Central memory CD4-positive, alpha-beta T cell (primary cell): ENCODE measurements at regions not wholly inside any gene's neighbourhood (a gene's known extent, or its start where the extent isn't known, plus 50 kb on each side); places are given as distances from the start of the nearest gene placed in this dataset.
"Not testable (repeated sequence)": the region's sequence is repeated elsewhere in the genome, so short reads cannot be mapped to it uniquely, and the experiment has no call there.

Experiments
- DNase-seq: peaks from one replicate; pipeline ENCODE4 v3.0.0; 2022

- DNase-seq: no peak
These were observed 473.1 kb downstream of the KLF12 start for GRCh38 chr13:73661066-73661465.

DNA sequence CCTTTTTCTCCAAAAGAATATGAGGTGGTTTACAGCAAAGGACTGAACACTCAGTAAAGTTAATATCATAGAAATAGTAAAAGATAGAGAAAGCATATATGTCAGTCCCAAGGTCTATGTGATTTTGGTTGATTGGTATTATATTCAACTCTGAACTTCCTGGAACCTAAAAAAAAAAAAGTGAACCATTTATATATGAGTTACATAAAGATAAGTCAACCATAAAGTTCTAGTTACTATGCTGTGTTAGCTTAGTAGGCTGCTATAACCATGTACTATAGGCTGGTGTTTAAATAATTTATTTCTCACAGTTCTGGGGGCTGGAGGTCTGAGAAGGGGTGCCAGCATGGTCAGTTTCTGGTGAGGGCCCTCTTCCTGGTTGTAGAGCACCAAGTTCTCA lies 475.6 kb downstream of the KLF12 start:
- DNase-seq: no peak

- DNase-seq: no peak
These were observed 476.2 kb downstream of the KLF12 start for GRCh38 chr13:73657821-73658540.

GRCh38 chr13:73656863-73657262 lies 477.3 kb downstream of the KLF12 start:
- no peak for DNase-seq

GRCh38 chr13:73653688-73654087 lies 480.5 kb downstream of the KLF12 start:
- no peak for DNase-seq

DNA sequence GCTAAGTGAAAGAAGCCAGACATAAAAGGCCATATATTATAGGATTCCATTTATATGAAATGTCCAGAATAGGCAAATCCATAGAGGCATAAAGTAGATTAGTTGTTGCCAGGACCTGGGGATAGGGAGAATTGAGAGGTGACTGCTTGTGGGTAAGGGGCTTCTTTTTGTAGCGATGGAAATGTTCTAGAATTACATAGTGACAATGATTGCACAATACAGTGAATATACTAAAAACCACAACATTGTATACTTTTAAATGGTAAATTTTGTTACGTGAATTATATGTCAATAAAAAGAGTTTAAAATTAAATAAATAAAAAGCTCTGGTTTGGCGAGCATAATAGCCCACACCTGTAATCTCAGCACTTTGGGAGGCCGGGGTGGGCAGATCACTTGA lies 486.8 kb downstream of the KLF12 start:
- no peak for DNase-seq

DNA sequence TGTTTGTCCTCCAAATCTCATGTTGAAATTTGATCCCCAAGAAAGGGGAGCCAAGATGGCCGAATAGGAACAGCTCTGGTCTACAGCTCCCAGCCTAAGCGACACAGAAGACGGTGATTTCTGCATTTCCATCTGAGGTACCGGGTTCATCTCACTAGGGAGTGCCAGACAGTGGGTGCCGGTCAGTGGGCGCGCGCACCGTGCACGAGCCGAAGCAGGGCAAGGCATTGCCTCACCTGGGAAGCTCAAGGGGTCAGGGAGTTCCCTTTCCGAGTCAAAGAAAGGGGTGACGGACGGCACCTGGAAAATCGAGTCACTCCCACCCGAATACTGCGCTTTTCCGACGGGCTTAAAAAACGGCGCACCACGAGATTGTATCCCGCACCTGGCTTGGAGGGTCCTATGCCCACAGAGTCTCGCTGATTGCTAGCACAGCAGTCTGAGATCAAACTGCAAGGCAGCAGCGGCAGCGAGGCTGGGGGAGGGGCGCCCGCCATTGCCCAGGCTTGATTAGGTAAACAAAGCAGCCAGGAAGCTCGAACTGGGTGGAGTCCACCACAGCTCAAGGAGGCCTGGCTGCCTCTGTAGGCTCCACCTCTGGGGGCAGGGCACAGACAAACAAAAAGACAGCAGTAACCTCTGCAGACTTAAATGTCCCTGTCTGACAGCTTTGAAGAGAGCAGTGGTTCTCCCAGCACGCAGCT lies 493.6 kb downstream of the KLF12 start:
- DNase-seq: not testable (repeated sequence)

DNA sequence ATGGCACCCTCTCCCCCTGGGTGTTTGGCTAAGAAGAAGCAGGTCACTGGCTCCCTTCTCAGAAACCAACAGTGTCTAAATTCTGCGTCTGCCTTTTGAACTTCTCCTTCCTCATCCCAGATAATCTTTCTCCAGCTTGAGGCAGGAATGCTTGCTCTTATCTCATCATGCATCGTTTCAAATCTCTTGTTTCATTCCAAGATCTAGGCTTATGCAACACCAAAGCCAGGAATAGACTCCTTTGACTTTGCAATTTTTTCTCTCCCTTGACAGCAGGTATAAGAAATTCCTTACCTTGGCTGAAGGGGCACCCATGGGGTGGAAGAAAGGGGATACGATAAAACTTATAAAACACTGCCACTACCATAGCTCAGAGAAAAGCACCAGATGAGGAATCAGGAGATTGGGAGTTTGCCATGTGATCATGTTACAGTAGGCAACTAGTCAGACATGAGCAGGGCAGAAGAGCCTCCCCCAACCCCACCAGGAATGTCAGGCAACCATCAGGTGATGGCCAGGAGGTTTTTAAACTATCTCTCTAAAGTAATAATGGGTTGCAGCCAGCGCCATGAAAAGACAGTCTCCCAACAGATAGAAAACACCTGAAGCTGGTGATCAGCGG lies 498.9 kb downstream of the KLF12 start:
- no peak for DNase-seq

DNA sequence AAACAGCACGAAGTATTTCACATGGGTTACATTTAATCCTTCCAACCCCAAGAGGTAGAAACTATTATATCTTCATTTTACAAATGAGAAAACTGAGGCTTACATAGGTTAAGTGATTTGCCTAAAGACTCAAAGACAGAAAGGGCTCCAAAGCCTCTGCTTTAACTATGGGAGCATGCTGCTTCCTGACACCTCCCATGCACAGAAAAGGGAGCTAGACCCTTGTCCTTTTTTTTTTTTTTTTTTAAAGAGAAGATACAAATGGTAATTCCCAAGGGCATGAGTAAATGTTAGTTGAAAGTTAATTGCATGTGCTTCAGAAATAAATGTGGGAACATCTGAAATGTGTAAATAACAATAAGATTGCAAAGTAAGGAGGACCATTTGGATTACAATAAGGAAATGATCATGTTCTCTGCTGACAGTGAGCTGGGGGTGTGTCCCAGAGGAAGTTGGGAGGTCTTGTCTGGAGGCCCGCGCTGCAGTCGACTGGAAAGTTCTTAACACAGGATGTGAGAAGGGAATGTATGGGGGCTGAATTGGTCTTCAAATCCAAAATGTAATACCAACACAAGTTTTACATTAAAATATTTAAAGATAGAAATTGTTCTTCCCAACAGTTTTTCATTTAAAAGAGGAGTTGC lies 500.3 kb downstream of the KLF12 start:
- DNase-seq: no peak

DNA sequence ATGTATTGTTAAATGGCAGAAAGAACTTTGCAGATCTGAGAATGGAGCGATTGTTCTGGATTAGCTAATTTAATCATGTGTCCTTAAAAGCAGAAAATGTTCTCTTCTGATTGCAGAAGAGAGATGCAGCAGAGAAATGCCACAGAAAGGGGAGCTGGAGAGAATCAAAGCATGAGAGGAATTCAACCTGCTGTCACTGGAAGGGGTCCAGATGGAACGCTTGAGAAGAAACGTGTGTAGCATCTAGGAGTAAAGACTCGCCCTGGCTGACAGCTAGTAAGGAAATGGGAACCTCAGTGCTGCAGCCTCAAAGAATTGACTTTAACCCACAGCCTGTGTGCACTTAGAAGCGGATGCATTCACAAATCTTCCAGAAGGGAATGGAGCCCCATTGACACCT lies 502.8 kb downstream of the KLF12 start:
- no peak for DNase-seq

- peak; percentile 68 for DNase-seq
These were observed 508.5 kb downstream of the KLF12 start for GRCh38 chr13:73625562-73626339.

DNA sequence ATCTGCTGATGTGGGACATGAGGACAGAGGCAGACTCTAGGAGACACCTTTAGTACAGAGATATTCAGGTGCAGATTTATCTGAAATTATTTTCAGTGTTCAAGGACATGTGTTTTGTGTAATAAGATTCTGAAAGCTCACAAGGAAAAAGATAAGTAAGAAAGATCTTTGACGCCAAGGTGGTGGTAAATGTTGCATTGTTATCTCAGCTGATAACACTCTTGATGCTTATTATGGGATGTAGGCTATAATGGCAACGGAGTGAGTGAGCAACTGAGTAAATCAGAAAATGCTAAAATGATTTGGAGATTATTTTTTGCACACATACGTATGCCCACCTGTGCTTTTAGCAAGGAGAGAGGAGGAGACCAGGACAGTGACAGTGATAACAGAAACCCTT lies 510.9 kb downstream of the KLF12 start:
- DNase-seq: no peak

- no peak for DNase-seq
These were observed 511.8 kb downstream of the KLF12 start for GRCh38 chr13:73622381-73622780.

DNA sequence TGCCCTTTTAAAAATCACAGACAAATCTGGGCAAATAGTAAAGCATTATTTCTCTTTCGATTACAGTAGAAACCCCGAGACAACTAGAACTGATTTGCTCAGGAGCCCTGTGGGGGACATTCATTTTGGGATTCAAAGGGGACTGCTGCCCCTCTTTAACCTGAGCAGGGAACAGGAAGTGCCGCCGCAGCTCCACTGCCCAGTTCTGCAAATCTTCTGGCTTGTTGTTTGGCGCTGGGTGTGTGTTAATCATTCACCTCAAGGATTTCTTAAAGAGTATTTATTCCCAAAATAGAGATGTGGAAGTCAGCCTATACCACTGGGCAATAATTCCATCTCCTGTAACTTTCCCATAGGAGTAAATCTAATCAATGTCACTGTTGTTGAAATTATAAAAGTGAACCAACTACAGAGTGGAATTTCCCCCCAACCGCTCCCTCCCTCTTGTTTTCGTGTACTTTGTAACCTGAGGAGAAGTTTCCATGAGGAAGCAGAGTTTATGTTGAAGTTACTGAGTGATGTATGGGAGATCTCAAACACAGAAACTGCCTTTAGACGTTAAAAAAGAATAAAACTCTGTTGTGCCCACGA lies 515.8 kb downstream of the KLF12 start:
- DNase-seq: no peak

- no peak for DNase-seq
These were observed 517.3 kb downstream of the KLF12 start for GRCh38 chr13:73616861-73617260.

DNA sequence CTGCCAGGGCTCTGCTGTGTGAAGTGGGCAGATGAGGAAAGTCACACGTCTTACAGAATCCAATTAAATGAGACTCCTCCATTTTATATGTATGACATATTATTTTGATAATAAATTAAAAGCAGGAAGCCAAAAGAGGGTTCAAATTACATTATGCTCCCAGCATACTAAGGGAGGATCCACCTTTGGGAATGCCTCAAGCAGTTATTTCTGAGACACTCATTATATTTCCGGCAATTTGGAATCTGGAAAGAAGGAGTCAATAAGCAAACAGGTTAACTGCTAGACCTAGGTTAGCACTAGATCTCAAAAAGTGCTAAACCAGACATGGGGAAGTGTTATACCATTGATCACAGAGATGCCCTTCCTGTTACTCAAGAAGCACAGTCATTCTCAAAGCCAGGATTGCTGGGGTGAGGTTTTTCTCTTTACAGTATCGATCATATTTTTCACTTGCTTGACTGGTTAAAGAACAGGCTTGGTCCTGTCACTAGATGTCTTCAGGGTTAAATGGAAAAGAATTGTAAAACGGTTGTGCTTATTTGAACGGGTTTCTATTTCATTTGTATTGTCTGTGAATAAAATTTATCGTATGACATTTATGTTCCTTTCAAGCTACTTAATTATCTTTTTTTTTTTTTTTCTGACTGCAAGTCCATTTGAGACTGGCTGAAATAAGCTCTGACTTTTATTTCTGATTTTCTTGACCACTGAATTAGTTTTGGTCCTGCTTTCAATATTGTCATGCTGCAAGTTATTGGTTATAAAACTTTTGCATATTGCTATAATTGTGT lies 523.2 kb downstream of the KLF12 start:
- no peak for DNase-seq

DNA sequence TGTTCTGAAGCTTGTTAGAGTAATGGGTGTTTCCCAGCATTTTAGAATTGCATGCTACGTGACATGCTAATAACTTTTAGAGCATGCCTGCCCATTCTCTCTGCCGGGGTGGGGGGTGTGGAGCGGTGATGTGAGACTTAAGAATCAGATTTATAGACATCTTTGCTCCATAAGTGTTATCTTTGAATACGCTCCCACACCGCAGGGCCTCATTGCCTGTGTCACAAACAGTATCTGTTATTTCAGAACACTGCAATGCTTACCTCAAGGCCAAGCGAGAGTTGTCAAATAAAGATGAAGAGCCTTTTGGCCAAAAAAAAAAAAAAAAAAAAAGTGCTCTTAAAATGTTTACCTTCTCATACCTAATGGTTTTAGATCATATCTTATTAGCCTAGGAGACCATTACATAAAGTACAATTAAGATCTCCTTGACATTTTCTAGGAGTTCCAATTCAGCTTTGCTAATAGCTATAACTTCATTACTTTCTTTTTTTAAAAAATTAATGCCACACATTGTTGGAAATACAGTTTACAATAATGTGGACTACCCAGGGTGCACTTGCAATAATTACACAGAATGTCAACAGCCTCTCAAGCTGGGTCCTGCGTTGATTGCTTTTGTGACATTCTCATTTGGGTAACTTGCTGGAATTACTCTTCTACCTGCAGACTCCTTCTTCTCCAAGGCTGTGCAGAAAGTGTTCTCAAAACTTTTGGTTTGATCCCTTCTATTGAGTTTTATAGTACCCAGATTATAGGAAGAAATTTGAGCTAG lies 525.3 kb downstream of the KLF12 start:
- DNase-seq: no peak

DNA sequence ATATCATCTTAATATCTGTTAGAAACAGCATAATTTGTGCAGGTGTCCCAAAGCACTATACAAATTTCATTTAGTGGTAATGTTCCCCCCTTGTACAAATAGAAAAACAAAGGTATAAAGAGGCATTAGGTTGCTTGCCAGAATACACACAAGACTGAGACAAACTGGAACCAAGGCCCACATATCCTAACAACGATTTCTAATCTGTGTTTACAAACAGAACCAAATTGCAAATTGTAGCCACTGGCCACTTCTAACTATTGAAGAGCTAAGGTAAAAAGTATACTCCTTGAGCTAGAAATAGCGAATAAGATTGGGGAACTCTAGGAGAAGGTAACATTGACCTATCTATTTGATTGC lies 526.1 kb downstream of the KLF12 start:
- no peak for DNase-seq

DNA sequence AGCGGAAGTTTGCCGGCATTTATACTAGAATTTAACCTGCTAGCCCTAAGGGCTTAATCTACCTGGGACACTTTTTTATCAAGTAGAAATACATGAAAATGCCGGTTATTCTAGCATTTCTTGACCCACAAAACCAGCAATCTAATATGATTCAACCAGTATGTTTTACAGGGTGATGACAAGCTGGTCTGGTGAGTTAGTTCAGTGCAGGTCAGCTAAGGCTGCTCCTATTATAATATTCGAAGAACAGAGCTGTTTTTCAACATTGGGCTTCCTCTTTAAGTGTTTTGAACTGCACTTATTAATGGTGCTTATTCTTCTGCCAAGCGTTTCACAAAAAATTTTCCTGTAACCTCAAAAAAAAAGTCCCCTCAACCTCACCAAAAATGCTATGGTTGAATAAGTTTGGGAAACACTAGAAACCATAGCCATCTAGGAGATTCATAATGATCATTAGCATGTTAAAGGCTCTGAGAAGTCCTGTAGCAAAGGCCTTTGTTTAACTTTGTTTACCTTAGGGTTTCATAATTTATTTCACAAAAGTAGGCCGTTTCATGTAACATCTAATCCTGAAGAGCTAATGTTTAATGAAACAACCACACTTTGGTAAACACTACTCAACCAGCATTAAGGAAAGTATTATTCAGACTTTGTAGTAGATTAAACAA lies 526.6 kb downstream of the KLF12 start:
- no peak for DNase-seq

GRCh38 chr13:73603646-73604045 lies 530.6 kb downstream of the KLF12 start:
- DNase-seq: no peak
